ENCODE measurements at regions not wholly inside any gene's neighbourhood (a gene's known extent, or its start where the extent isn't known, plus 50 kb on each side); places are given as distances from the start of the nearest gene placed in this dataset.
"Not testable (repeated sequence)": the region's sequence is repeated elsewhere in the genome, so short reads cannot be mapped to it uniquely, and the experiment has no call there.

DNA sequence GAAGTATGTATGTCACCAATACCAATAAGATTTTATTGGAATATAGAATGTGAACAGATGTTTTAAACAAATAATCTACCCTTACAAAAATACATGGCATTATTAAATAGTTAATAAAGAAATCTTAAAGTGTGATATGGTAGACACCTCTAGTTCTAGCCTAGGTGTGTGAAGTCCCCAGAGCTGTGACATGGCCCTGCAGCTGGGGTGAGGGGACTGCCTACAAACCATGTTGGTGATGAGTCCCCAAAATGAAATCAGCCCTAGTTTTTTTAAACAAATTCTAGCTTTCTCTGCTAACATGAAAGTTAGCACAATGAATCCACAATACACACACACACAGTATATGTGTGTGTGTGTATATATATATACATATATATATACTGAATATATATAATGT, 195.1 kb upstream of the RPS23 start:
- Mint-ChIP-seq H3K36me3 (ENCODE audit: low read depth) (no peaks in the 10 kb centered on the region), H3K4me1 (ENCODE audit: low read depth) (no peaks in the 10 kb centered on the region), H3K4me3 (no peak overlapping the region), H3K27ac (no peak overlapping the region), H3K9me3 (no peaks in the 10 kb centered on the region), H3K27me3 (peaks cover 9% of the 10 kb centered on the region)

DNA sequence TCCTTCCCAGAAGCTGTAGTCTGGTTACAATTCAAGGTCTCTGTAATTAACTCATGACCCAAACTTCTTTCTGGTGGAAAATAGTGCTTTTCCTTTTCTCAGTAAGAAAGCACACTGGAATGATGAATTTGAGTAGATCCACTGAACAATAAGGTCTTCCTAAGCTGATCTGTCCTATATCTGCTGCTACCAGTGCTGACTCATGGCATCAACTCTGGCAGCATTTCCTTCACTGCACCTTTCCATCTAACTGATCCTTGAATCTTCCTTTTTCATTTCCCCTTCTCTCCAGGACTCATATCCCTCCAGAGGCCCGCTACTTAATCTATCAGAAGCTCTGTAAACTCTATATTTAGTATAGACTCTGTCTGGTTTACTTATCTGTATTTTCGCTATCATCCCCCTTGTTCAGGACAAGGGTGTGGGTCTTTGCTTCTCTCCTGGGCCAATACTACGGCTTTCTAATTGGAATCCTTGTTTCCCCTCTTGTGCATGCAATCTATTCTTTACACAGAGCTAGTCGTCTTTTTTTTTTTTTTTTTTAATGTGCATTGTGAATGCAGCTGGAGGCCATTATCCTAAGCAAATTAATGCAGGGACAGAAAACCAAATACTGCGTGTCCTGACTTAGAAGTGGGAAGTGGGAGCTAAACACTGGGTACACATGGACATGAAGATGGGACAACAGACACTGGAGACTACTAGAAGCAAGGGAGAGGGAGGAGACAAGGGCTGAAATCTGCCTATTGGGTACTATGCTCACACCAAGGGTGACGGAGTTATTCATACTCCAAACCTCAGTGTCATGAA, 192.2 kb upstream of the RPS23 start:
- no peak overlapping the region for H3K4me3 Mint-ChIP-seq
- no peak overlapping the region for H3K27ac Mint-ChIP-seq
- no peaks in the 10 kb centered on the region for H3K36me3 Mint-ChIP-seq (ENCODE audit: low read depth)
- no peaks in the 10 kb centered on the region for H3K27me3 Mint-ChIP-seq
- H3K4me1 Mint-ChIP-seq (ENCODE audit: low read depth) = no peaks in the 10 kb centered on the region
- no peaks in the 10 kb centered on the region for H3K9me3 Mint-ChIP-seq

DNA sequence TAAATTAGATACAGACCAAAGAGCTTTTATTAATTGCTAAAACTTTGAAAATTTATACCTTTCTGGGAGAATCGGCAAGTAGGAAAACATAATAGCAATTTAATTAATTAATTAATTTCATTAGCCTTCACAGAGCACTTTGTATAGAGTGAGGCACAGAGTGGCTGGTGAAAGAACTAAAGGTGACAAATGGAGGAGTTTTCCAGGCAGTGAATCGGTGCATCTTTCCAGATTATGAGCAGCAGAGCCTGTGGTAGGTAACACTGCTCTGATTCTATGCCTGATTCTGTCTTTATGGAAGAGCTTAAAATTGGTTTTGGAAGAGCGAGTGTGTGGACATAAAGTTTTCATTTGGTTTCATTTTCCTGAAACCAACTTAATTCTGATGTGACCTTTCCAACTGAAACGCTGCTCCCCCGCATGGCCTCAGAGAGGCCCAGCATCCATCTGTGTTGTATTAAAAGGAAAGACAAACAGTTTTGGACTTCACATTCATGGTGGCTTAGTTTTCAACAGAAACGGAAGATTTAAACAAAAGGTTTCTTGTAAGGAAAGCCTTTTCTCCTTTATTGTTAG, 188.9 kb upstream of the RPS23 start:
- Mint-ChIP-seq H3K27me3 (no peaks in the 10 kb centered on the region), H3K36me3 (ENCODE audit: low read depth) (no peaks in the 10 kb centered on the region), H3K4me1 (ENCODE audit: low read depth) (no peaks in the 10 kb centered on the region), H3K9me3 (no peaks in the 10 kb centered on the region), H3K27ac (no peak overlapping the region), H3K4me3 (no peak overlapping the region)

DNA sequence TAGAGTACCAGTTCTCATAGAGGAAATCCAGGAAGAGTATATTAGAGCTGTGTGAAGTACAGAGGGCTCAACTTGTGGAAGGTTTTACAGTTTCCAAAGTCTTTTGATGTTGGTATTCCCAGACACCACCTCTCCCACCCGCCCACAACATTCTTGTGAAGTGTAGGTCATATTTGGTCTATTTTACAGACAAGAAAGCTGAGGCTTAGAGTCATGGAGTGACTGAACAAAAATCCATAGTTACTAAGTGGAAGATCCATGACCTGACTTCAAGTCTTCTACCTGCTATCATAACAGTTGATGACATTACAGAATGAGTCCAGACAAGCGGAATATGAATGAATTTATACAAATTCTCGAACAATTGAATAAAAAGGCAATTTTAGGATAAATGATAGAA, 187.1 kb upstream of the RPS23 start:
- H3K9me3 Mint-ChIP-seq = peaks cover 4% of the 10 kb centered on the region
- no peaks in the 10 kb centered on the region for H3K4me1 Mint-ChIP-seq (ENCODE audit: low read depth)
- no peak overlapping the region for H3K27ac Mint-ChIP-seq
- H3K27me3 Mint-ChIP-seq = no peaks in the 10 kb centered on the region
- H3K36me3 Mint-ChIP-seq (ENCODE audit: low read depth) = no peaks in the 10 kb centered on the region
- H3K4me3 Mint-ChIP-seq = no peak overlapping the region

DNA sequence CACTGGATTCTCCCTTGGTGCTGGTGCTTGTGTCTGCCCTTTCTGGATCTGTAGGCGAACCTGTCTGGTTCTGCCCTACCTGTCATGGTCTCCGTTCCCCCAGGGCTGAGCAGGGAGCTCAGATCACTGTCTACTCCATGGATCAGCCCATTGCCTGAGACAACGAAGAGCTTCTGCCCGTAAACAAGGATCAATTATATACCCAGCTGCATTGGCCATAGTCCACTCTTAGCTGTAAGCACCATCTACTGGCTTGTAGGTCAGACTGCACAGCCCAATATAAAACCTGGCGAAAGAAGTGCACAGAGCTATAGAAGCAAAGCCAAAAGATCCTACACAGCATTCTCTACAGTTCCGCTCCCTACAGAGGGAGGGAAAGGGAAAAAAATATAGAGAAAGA, 181.5 kb upstream of the RPS23 start:
- Mint-ChIP-seq H3K27me3 (no peaks in the 10 kb centered on the region), H3K36me3 (ENCODE audit: low read depth) (no peaks in the 10 kb centered on the region), H3K4me1 (ENCODE audit: low read depth) (no peaks in the 10 kb centered on the region), H3K9me3 (peaks cover 4% of the 10 kb centered on the region), H3K4me3 (no peak overlapping the region), H3K27ac (no peak overlapping the region)

DNA sequence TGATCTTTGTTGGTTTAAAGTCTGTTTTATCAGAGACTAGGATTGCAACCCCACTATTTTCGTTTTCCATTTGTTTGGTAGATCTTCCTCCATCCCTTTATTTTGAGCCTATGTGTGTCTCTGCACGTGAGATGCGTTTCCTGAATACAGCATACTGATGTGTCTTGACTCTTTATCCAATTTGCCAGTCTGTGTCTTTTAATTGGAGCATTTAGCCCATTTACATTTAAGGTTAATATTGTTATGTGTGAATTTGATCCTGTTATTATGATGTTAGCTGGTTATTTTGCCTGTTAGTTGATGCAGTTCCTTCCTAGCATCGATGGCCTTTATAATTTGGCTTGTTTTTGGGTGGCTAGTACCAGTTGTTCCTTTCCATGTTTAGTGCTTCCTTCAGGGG, 177.2 kb upstream of the RPS23 start:
- not testable (repeated sequence) for H3K9me3 Mint-ChIP-seq; H3K27me3 Mint-ChIP-seq; H3K27ac Mint-ChIP-seq; H3K4me3 Mint-ChIP-seq; H3K36me3 Mint-ChIP-seq (ENCODE audit: low read depth); H3K4me1 Mint-ChIP-seq (ENCODE audit: low read depth)

DNA sequence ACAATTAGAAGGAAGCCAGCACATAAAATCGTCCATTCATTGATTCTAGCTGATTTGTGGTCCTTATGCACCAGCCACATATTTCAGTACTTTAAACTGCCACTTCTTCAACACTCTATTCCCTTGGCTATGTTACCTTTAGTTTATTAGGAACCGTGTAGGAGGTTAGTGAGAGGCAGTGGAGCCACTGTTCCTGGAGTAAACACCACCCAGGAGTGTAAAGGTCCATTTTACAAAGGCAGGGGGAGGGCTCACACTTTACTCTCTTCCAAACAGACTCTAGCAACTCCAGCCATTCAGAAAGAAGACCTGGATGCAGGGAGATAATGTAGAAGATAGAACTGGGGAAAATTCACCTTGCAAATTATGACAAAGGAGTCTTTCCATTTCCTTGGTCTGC, 170.2 kb upstream of the RPS23 start:
- H3K4me3 Mint-ChIP-seq = no peak overlapping the region
- H3K27ac Mint-ChIP-seq = no peak overlapping the region
- H3K4me1 Mint-ChIP-seq (ENCODE audit: low read depth) = no peaks in the 10 kb centered on the region
- H3K36me3 Mint-ChIP-seq (ENCODE audit: low read depth) = no peaks in the 10 kb centered on the region
- H3K9me3 Mint-ChIP-seq = no peaks in the 10 kb centered on the region
- no peaks in the 10 kb centered on the region for H3K27me3 Mint-ChIP-seq

DNA sequence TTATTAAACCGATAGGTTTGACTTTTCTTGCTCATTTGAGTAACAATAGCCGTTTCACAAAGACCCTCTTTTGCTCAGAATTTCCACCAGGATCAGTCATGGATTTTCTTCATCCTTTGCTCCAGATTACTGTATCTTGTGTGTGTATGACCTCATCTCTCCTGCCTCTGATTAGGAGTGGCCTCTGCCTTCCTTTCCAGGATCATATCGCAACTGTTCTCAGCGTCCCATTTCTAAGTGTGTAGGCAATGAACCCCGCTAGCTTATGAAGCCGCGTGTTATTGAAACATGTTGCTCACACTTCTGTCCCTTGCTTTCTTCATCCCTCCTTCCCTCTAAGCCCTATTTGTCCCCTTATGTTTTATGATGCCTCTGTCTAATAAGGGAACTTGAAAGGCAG, 169.8 kb upstream of the RPS23 start:
- H3K27me3 Mint-ChIP-seq = no peaks in the 10 kb centered on the region

DNA sequence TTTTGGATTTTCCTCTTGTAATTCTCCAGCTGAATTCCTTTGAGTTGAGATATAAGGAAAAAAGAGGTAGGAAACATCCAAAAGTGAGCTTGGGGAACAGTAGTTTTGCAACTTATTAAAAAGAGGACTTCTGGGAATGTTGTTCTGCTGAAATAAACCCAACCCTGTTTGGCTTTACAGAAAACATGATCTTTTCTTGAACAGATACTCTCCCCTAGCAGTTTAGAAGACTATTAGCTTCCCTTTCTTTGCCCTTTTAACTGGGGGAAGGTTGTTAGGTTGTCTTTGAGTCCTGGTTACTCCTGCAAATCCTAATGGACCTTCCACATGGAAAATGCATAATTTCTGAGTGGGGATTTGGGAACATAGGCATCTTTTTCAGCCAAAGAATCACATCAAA, 168.7 kb upstream of the RPS23 start:
- H3K4me1 Mint-ChIP-seq (ENCODE audit: low read depth) = no peaks in the 10 kb centered on the region
- H3K27me3 Mint-ChIP-seq = no peaks in the 10 kb centered on the region
- no peak overlapping the region for H3K4me3 Mint-ChIP-seq
- H3K9me3 Mint-ChIP-seq = no peaks in the 10 kb centered on the region
- no peak overlapping the region for H3K27ac Mint-ChIP-seq
- no peaks in the 10 kb centered on the region for H3K36me3 Mint-ChIP-seq (ENCODE audit: low read depth)

More for the DNA sequence above, 169.8 kb upstream of the RPS23 start:
- H3K4me1 Mint-ChIP-seq (ENCODE audit: low read depth) = no peaks in the 10 kb centered on the region
- H3K4me3 Mint-ChIP-seq = no peak overlapping the region
- no peak overlapping the region for H3K27ac Mint-ChIP-seq
- no peaks in the 10 kb centered on the region for H3K9me3 Mint-ChIP-seq
- no peaks in the 10 kb centered on the region for H3K36me3 Mint-ChIP-seq (ENCODE audit: low read depth)

DNA sequence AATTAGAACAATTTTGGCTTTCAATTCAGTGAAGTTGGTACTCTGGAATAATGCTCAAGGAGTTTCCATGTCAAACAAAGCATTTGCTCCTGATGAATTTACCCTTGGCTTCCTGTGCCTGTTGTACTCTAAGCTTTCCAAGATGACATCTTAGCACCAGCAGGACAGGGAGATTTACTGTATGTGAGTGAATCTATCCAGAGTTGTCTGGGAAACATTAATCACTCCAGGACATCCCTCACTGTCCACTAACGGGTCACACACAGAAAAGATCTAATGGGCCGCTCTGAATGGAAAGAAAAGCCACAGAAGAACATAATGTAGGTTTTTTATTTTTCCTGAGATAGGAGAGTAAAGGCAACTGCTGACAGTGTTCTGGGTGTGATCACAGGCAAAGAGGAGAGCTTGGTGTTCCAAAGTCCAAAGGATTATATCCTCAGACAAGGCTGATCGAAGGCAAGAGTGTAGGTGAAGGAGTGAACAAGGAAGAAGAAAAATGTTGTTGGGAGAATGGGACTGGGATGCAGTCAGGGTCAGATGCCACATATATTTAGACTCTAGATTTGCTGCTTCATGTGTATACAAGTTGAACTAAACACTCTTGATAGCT, 167.7 kb upstream of the RPS23 start:
- Mint-ChIP-seq H3K4me1 (ENCODE audit: low read depth) (no peaks in the 10 kb centered on the region), H3K36me3 (ENCODE audit: low read depth) (no peaks in the 10 kb centered on the region), H3K27ac (no peak overlapping the region), H3K4me3 (no peak overlapping the region), H3K9me3 (no peaks in the 10 kb centered on the region), H3K27me3 (peaks cover 1% of the 10 kb centered on the region)

DNA sequence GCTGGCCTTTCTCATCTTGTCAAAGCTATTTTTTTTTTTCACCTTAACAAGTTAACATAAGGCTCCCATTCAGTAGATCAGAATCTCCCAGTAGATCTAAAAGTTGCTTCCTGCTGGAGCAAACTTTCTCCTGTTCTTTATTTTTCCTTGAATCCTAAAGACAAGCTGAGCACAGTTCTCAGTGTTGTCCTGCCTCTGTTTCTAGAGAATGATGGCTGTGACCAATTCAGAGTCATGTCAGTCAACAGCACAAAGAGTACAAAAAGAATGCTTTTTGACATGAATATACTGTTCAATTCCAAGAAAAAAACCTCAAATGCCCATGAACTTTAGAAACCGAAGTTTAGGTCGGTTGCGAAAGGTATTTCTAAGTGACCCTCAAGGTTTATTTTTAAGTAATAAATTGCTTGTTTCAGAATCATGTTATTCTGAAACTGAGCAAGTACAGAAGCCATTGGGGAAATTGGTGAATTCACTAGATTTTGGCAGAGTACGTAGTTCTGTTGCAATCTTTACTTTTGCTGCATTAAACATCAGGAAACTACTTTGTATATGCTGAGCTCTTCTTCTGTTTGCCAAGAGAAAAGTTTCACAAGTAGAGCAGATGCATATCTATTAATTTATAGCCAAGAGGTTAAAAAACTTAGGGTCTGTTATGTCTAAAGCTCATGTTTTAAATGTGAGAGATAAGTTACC, 161.7 kb upstream of the RPS23 start:
- H3K4me1 Mint-ChIP-seq (ENCODE audit: low read depth) = no peaks in the 10 kb centered on the region
- H3K36me3 Mint-ChIP-seq (ENCODE audit: low read depth) = no peaks in the 10 kb centered on the region
- H3K4me3 Mint-ChIP-seq = no peak overlapping the region
- H3K27ac Mint-ChIP-seq = no peak overlapping the region
- H3K27me3 Mint-ChIP-seq = peaks cover 7% of the 10 kb centered on the region
- peaks cover 3% of the 10 kb centered on the region for H3K9me3 Mint-ChIP-seq

DNA sequence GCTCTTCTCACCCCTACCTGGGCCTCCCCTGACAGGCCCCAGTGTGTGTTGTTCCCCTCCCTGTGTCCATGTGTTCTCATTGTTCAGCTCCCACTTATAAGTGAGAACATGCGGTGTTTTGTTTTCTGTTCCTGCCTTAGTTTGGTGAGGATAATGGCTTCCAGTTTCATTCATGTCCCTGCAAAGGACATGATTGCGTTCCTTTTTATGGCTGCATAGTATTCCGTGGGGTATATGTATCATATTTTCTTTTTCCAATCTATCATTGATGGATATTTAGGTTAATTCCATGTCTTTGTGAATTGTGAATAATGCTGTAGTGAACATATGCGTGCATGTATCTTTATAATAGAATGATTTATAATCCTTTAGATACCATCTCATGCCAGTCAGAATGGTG, 159.4 kb upstream of the RPS23 start:
- not testable (repeated sequence) for H3K36me3 Mint-ChIP-seq (ENCODE audit: low read depth); H3K9me3 Mint-ChIP-seq; H3K4me1 Mint-ChIP-seq (ENCODE audit: low read depth); H3K4me3 Mint-ChIP-seq; H3K27me3 Mint-ChIP-seq; H3K27ac Mint-ChIP-seq

DNA sequence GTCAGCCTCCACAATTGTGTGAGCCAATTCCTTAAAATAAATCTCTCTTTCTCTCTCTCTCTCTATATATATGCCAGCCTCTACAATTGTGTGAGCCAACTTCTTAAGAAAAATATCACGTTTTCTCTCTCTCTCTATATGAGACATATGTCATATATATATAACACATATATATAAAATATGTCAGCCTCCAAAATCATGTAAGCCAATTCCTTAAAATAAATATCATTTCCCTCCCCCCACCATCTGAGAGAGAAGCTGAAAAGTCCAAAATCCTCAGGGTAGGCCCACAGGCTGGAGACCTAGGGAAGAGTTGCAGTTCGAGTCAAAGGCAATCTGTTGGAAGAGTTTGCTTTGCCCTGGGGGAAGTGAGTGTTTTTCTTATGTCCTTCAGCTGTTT, 158.1 kb upstream of the RPS23 start:
- Mint-ChIP-seq H3K9me3 (peaks cover 3% of the 10 kb centered on the region), H3K4me3 (no peak overlapping the region), H3K27me3 (peaks cover 7% of the 10 kb centered on the region), H3K4me1 (ENCODE audit: low read depth) (no peaks in the 10 kb centered on the region), H3K36me3 (ENCODE audit: low read depth) (no peaks in the 10 kb centered on the region), H3K27ac (no peak overlapping the region)

DNA sequence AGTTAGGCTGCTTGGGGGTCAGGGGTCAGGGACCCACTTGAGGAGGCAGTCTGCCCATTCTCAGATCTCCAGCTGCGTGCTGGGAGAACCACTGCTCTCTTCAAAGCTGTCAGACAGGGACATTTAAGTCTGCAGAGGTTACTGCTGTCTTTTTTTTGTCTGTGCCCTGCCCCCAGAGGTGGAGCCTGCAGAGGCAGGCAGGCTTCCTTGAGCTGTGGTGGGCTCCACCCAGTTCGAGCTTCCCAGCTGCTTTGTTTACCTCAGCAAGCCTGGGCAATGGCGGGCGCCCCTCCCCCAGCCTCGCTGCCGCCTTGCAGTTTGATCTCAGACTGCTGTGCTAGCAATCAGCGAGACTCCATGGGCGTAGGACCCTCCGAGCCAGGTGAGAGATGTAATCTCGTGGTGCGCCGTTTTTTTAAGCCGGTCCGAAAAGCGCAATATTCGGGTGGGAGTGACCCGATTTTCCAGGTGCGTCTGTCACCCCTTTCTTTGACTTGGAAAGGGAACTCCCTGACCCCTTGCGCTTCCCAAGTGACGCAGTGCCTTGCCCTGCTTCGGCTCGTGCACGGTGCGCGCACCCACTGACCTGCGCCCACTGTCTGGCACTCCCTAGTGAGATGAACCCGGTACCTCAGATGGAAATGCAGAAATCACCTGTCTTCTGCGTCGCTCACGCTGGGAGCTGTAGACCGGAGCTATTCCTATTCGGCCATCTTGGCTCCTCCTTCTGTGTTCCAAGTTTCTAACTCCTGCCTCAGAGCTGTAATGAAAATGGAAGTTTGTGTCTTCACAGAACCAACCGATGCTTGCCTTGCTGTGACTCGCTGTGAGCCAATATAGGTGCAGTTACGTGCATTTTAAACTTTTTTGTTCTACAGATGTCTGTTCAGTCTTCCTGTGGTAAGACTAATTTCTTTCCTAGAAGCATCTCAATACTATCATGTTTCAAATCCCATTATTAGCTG, 156.8 kb upstream of the RPS23 start:
- H3K36me3 Mint-ChIP-seq (ENCODE audit: low read depth); H3K4me3 Mint-ChIP-seq; H3K27ac Mint-ChIP-seq; H3K9me3 Mint-ChIP-seq; H3K27me3 Mint-ChIP-seq; H3K4me1 Mint-ChIP-seq (ENCODE audit: low read depth): not testable (repeated sequence)

Data from stimulated activated naive CD8-positive, alpha-beta T cell treated with anti-CD3 and anti-CD28 coated beads, Interleukin-15, Interleukin-2, amounts not matched to agents 100 ng/mL and 50 ng/mL, for 24 hours (primary cell).